ENCODE measurements at regions not wholly inside any gene's neighbourhood (a gene's known extent, or its start where the extent isn't known, plus 50 kb on each side); places are given as distances from the start of the nearest gene placed in this dataset.

DNA sequence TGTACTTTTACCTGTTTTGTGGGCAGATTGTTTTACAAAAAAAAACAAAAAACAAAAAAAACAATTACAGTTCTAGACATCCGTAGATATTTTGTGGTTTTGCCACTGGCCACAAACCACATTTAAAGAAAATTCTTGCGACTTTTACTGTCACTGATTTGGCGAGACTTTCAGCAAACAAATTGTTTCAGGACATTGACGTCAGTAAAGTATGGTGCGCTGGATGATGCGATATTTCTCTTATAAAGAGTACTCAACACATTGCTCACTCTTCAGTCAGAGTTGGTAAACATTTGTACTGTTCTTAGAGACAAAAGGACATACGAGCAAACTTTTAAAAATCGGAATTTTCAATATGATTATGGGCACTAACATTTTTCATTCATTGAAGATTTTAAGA, 229.8 kb downstream of the HAO1 start:
- DNase-seq, result no peak

DNA sequence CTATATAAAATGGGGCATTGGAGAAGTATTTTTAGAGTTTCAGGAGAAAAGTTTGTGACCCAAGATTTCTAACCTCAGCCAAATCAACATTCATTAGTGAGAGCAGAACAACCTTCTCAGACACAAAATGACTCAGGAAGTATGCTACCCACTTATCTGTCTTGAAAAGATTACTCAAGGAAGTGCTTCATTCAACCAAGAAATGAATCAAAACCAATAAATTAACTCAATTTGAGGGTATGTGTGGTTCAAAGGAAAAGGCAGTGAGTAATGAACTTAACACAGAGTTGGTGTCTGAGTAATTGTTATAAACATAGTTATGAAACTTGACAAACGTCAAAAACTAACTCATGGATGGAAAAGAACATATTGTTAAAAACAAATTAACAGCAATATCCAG, 227.6 kb downstream of the HAO1 start:
- no peak for DNase-seq

DNA sequence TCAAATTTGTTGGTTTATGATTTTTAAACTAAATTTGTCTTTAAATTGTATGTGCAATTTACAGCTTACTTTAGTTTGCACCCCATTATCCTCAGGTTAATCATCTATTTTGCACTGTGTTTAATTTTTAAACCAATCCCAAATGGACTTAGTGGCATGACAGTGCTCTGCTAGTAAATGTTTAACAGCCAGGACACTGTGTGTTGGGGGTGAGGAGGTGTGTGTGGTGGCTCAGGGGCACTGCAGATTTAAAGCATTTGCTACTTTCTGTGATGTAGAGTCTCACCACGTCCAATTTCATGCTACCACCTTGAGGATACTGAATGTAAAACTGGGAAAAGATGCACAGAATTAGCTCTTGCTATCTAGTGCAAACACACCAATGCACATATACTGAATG, 225.7 kb downstream of the HAO1 start:
- peak; percentile 36 for DNase-seq

DNA sequence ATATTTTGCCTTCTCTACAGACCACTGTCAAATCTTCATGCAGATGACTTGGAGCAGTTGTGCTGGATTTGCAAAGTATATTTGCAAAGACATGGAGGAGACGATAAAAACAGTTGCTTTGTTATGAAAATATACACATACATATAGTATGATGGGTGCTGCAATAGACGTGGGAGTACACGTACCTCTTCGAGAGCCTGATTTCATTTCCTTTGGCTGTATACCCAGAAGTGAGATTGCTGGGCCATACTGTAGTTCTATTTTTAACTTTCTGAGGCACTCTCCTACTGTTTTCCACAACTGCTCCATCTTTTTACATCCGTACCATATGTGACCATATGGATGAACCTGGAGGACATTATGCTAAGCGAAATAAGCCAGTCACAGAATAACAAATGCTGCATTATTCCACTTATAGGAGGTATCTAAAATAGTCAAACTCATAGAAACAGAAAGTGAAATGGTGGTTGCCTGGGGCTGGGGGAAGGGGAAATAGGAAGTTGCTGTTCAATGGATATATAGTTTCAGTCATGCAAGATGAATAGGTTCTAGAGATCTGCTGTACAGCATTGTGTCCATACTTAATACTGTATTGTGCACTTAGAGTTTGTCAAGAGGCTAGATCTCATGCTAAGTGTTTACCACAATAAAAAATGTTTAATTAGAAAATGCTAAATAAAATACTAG, 223.8 kb downstream of the HAO1 start:
- no peak for DNase-seq

DNA sequence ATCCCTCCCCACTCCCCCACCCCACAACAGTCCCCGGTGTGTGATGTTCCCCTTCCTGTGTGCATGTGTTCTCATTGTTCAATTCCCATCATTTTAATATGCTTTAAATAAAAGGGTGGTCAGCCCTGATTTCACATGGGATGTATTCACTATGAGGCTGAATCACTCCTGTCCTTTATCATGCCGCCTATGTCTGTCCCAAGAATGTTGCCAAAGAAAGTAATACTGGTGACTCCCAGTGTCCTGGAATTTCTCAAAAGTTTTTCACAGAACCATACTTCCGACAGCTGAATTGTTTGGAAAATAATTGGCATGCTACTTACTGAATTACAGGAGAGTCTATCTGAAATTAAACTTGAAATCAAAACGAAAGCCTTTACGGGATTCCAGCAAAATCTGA, 217.7 kb downstream of the HAO1 start:
- DNase-seq, result no peak

DNA sequence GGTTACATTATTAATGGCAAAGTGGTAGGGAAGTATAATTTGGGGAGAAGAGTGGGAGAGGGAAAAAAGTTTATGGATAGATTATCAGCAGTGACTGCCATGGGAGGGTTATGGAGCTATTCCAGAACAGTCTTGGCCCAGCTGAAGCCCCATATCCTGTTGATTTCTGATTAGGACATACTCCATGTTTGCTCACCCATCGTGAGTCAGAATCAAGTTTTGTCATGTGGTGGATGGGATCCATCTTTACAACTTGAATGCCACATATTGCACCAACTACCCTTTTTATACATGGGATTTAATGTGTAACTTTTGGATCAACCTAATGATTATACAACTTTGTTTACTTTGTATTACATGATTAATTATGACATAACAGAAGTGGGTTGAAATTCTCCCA, 217.0 kb downstream of the HAO1 start:
- DNase-seq, result no peak

DNA sequence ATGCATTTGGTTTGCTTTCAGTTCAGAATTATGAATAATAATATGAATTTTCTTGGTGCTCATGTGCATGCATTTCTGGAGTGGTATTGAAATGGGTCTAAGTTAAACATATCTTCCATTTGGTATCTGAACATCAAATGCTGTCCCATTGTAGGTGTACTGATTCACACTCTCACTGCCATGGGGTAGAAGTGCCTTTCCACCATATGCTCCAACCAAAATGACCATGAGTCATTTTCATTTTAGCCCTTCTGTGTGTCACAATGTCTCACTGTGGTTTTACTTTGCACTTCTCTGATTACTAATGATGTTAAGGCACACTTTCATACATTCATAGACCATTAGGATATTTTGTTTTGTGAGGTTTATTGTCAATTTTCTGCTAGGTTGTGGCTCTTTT, 211.9 kb downstream of the HAO1 start:
- no peak for DNase-seq

DNA sequence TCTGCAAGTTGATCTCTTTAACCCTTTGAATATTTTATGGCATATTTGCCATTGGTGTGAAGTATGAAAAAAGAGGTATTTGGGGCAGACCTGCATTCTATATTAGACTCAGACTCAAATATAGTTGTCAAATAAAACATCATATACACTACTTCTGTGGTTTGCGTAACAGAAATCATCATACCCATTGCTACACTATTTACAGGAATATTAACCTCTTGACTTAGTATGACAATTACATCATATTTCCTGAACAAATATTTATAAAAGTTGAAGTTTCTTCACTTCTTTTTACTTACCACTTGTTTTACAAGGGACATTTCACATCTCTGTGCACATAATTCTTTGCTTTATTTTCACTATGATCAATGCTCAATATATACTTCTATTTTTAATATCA, 206.0 kb downstream of the HAO1 start:
- no peak for DNase-seq

DNA sequence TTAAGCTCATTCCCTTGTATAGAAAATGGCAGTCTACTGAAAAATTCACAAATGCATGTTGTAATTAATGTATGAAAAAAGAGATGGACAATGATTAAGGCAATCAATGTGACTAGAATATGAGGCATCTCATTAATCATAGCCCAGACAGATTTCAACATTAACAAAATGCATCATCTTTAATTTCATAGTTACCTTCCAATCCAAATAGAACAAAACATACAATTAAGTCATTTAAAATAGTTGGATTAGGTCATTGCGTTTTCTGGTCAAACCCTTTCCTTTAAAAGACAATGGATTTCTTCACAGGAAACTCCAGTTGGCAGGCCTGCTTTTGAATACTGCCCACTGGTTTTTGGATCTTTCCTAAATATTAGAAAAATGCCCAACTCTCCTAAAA, 203.9 kb downstream of the HAO1 start:
- no peak for DNase-seq

DNA sequence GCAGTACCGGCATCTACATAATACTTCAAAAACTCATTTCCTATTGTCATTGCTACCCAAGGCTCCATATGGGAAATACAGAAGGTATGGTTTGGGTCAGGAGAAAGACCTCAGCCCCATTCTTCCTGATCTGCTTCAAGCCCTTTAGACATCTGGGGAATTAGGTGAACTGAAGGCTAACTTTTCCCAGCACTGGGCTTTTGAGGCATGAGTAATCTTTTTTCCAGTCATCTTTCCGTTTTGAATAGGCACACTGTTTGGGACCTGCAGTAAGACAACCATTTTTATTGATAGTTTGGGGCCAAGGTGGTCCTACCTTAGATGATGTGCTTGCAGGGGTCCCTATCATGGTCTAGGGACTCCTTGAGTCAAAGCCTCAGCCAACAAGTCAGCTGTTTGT, 198.4 kb downstream of the HAO1 start:
- DNase-seq, result no peak

DNA sequence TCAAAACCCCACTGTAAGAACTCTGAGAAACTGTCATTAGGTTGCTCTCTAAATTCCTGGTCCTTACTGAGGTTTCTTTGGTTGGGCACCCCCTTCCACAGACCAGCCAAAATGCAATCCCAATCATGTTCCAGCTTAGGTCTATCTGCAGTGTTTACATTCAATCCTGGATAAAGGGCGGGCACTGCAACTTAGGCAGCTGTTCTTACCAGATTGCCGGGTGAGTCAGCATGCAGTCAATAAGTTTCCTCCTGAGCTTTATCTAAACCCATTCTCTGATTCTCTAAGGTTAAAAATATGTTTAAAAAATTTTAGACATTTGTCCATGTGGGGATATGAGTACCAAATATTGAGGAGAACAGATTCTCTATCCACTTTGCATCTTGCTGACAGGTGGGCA, 197.8 kb downstream of the HAO1 start:
- no peak for DNase-seq

DNA sequence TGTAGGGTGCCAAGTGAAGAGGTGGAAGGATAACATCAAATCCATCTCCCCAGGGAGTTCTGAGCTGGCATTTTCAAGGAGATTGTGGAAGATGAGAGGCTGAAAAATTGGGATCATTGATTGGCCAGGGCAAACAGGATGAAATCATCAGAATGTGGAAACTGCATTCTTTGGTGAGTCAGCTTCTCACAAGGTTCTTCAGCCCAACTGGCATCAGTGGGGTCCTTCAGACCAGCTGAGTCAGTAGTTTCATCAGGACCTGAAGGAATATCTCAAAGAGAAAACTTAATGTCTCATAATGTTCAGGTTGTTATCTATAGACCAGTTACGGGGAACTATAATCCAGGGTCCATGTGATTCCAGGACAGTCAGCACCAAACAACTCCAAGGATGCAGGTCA, 195.8 kb downstream of the HAO1 start:
- no peak for DNase-seq

DNA sequence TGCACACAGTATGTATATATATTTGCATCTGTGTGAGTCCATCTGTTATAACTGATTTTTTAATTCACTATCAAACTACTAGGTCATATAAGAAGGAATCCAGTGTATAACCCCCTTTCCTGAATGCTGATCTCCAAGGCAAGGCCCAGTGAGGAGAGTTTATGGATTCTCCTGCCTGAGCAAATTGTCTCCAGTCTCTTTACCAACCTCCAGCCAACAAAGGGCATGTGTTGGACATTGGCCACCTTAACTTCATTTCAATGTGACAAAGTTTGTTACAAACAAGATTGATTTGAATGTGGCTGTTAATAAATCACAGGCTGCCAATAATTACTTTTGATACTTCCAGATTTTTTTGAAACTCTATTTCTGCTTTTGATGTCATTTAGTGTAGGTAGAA, 191.6 kb downstream of the HAO1 start:
- DNase-seq, result no peak

DNA sequence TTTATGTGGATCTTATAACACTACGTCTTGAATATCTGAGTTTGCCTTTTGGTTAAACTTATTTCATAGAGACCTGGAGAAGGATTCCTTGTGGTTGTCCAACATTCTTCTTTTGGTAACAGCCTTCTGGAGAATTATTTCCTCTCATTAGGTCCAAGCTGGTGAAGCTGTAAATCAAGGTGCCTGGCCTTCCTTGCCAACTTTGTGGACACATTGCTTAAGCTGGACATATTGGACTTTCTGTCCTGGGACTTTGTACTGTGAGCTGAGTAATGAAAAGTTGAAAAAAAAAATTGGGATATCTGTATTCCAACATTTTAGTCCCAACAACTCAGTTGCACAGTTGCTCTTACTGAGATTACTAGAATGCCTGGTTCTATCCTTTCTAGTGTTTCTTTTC, 186.2 kb downstream of the HAO1 start:
- no peak for DNase-seq

DNA sequence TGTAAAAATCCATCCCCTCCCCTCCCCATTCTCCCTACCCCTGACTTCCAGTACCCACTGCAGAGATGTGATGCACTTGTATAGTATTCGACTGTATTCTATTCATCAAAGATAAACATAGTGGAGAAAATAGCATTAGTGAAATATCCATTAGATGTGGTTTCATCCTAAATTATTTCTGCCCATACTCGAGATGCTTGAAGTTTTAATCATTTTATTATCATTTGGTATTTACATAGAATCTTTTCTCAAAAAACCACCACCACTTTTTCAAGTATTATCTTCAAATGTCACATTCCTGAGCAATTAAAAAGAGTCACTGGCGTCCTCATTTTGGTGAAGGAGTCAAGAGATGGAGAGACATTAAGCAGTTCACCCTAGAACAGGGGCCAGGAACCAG, 181.9 kb downstream of the HAO1 start:
- DNase-seq, result no peak

DNA sequence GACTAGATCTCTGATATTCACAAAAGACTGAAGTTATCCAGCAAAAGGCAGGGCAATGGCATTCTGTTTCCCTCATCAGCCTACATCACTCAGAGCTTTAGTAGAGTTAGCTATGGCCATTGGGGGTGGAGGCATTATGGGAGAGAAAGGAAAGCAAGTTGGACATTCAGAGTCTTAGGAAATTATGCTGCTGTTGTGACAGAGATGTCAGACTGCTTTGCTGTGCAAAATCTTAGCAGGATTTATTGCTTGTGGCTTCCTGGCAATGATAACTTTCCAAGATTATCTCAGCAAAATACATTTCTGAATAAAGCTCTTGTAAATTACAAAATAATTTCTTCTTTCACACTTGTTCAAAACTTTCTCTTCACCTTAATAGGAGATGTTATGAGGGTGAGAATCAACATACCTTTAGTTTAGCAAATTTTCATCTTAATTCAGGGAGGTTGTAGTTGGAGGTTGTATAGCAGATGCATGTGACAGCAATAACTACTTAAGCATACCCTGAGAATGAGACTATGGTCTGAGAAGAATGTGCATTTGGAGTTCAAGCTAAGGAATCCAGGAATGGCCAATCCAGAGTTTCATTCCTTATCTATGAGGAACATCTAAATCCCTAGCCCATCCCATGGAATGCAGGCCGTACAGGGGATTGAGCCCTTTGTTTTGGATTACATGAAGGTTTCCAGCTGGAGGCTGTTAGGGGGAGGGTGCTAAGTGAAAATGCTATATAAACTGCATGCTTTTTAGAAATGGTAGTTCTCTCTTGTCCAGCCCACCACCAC, 179.8 kb downstream of the HAO1 start:
- no peak for DNase-seq

DNA sequence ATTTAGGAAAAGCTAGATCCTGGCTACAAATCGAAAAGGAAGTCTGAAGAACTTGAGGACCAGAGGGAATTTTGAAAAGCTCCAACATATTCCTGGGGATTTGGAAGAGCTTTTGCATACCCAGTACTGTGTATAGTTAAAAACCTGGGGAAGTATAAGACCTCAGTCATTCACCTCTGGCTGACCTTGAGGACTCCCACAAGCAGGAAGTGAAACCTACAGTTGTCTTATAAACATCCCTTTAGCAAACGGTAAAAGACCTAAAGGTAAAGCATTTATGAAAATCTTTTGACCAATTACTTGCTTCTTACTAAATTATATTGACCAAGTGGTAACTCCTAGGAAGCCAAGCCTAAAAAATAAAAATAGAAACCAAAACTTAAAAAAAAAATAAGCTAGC, 175.0 kb downstream of the HAO1 start:
- no peak for DNase-seq

DNA sequence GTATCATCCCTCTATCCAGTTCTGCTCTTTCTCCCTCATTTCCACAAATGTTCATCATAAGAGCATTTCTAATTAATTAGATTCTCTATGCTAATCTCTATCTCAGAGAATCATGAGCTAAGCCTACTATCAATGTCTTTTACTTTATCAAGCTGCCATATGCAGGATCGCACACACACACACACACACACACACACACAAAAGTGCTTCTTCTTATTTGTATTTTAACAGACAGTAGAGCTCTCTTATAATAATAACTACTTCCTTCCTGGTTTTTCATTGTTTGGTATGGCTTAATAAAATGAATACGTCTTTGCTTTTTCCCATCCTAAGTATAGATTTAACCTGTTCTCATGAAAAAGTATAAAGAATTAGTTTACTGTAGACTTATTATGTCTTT, 170.2 kb downstream of the HAO1 start:
- no peak for DNase-seq

DNA sequence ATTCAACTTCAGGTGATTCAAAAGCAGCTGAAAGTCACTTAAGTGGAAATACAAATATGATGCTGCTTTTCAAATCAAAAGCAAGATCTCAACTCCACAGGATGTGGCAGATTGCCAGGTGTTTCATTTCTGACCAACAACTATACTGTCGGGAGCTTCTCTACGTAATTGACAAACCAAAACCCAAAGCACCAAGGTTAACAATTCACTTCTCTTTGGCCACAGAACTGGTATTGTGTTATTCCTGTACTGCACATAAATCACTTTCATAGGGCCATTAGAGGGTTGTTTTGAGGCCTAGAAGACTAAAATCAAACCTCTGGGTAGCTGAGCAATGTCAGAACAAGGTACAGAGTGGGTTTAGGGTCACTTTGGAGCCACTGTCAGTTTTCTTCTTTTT, 169.7 kb downstream of the HAO1 start:
- peak; percentile 18 for DNase-seq

DNA sequence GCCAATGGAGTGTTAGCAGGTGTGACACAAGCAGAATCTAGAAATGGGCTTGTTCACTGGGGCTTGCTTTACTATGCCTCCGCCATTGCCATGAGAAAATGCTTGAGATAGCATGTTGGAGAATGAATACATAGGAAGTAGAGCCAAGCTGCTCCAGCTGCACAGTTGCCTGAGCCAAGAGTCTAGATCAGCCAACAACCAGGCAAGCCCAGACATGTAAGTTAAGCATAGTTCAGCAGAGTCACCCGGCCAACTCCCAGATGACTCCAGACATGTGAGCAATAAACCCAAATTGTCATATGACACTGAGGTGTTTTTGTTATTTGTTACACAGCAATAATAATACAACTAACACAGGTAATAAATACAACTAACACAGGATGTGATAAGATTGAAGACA, 167.9 kb downstream of the HAO1 start:
- DNase-seq, result no peak

DNA sequence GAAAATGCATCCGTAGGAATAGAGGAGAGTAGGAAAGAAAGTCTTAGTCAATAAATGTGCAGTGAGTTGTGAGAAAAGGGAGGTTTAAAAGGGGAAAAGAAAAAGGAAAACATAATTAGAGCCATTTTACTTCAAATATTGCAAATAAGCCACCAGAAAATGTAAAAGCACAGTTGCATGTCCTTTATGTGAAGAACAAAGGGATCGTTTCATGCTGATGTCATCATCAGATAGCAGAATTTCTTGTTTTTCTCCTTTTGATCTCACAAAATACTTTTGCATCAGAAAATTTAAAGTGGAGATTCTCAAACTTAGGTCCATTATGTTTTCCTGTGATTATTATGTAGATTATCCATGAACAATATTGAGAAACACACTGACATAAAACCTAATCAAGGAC, 166.7 kb downstream of the HAO1 start:
- DNase-seq, result no peak

DNA sequence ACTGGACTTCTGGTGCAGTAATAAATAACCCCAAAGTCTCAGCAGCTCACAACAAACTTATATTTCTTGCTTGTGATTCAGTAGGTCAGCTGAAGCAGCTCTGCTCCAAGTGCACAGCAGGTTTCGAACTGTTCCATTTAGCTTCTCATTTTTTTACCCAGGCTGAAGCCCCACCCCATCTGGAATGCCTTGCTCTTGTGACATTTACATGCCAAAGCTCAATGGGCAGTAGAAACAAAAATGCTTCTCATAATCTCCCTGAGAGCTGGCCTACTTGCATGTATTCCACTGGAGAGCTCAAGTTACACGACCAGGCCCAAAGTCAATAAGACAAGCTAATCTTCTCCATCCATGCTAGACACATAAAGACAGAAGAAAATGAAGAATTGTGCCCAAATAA, 165.2 kb downstream of the HAO1 start:
- no peak for DNase-seq

DNA sequence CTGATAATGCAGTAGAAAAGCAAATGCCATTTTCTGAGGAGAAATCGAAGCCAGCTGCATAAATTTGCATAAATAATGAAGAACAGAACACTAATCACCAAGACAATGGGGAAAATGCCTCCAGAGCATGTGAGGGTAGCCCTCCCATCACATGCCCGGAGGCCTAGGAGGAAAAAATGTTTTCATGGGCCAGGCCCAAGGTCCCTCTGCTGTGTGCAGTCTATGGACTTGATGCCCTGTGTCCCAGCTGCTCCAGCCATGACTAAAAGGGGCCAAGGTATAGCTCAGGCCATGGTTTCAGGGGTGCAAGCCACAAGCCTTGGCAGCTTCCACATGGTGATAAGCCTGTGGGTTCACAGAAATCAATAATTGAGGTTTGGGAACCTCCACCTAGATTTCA, 164.1 kb downstream of the HAO1 start:
- no peak for DNase-seq

DNA sequence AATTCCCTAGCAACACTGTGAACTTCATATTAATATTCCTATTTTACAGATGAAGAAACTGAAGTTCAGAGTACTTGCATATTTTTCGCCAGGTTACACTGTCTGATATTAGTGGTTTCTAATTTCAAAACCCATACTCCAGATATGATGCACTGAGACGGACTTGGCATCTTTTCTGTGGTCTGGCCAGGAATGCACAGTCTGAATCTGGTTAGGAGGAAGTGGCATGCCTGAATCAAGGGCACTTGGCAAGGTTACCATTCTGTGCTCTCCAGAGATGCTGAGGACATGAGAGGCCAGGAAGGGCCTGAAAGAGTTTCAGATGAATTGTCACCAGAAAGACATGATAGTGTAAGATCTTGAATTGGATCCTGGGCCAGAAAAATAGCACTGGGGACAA, 150.1 kb downstream of the HAO1 start:
- DNase-seq, result no peak
